ENCODE measurements at regions not wholly inside any gene's neighbourhood (a gene's known extent, or its start where the extent isn't known, plus 50 kb on each side); places are given as distances from the start of the nearest gene placed in this dataset.

DNA sequence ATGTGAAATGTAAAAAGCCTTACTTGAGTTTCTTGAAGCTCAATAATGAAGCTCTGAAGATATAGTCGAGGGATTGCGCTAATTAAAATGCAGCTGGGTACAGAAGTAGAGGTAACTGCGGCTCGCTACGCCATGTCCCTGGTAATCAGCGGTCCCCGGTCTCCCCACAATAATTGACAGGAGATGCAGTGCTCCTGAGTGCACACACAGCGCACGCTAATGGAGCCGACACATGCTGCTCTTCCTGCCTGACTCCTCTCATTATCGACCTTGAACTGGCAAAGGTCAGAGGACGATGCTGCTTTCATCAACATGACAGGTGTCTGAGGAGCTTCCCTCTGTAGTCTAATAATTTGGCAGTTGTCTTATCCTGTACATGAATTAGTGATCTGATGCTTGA lies 365.9 kb downstream of the RNF144B start:
- no peak for TF ChIP-seq POLR2A (IDR thresholded peaks at IDR 0.05; ENCODE audit: low read depth, low read length)
- TF ChIP-seq POLR2AphosphoS5 (IDR thresholded peaks at IDR 0.05; ENCODE audit: low read depth, low read length): no peak
- TF ChIP-seq TAF1 (IDR thresholded peaks at IDR 0.05; ENCODE audit: low read depth, low read length): no peak
- no peak for TF ChIP-seq SPI1 (IDR thresholded peaks at IDR 0.05; ENCODE audit: low read depth, low read length)
- TF ChIP-seq PAX5 (IDR thresholded peaks at IDR 0.05; ENCODE audit: insufficient read depth, low read length, severe bottlenecking): no peak
- no peak for TF ChIP-seq POU2F2 (IDR thresholded peaks at IDR 0.05; ENCODE audit: low read depth, low read length)
